Osteoblast (primary cell): ENCODE measurements at regions not wholly inside any gene's neighbourhood (a gene's known extent, or its start where the extent isn't known, plus 50 kb on each side); places are given as distances from the start of the nearest gene placed in this dataset.

Experiments used
- DNase-seq: peaks from one replicate; pipeline ENCODE4 v3.0.0; 2011; ENCODE audit warnings: low spot score, mixed read lengths; ENCODE audit not compliant: insufficient read length; ENCODE audit errors: missing footprints
- H2AFZ ChIP-seq: 2 replicates; pipeline ENCODE4 v1.6.0; 2011; ENCODE audit warnings: mild to moderate bottlenecking, low read length
- H3K27ac ChIP-seq: 2 replicates; pipeline ENCODE4 v1.5.1; 2011; ENCODE audit warnings: mild to moderate bottlenecking, low read depth, low read length, moderate library complexity
- H3K27me3 ChIP-seq: 2 replicates; pipeline ENCODE4 v1.6.0; 2012; ENCODE audit warnings: mild to moderate bottlenecking, control low read depth, inconsistent platforms, low read length, moderate library complexity; ENCODE audit not compliant: insufficient read depth
- H3K36me3 ChIP-seq: 2 replicates; pipeline ENCODE4 v1.5.1; 2011; ENCODE audit warnings: mild to moderate bottlenecking, low read length, control low read depth, moderate library complexity; ENCODE audit not compliant: insufficient read depth
- H3K4me1 ChIP-seq: 2 replicates; pipeline ENCODE4 v1.5.1; 2011; ENCODE audit warnings: mild to moderate bottlenecking, low read length, control low read depth, moderate library complexity; ENCODE audit not compliant: insufficient read depth
- H3K4me2 ChIP-seq: 2 replicates; pipeline ENCODE4 v1.6.0; 2011; ENCODE audit warnings: mild to moderate bottlenecking, low read length; ENCODE audit not compliant: insufficient read depth
- H3K4me3 ChIP-seq: fragments of 200-600 bp; sonication (generic); 3 replicates; pipeline ENCODE4 v1.5.1; 2012; ENCODE audit warnings: mild to moderate bottlenecking, low read length, inconsistent platforms; ENCODE audit not compliant: insufficient read depth
- H3K79me2 ChIP-seq: 2 replicates; pipeline ENCODE4 v1.6.0; 2012; ENCODE audit warnings: mild to moderate bottlenecking, low read length, control low read depth, inconsistent platforms; ENCODE audit not compliant: insufficient read depth
- H3K9me3 ChIP-seq: 2 replicates; pipeline ENCODE4 v1.5.1; 2011; ENCODE audit warnings: low read depth, low read length, control low read depth
- H4K20me1 ChIP-seq: 2 replicates; pipeline ENCODE4 v1.6.0; 2012; ENCODE audit warnings: mild to moderate bottlenecking, low read length, control low read depth; ENCODE audit not compliant: insufficient read depth
- CTCF ChIP-seq: IDR thresholded peaks from 2 replicates; pipeline ENCODE4 v1.5.1; 2011; ENCODE audit warnings: mild to moderate bottlenecking, low read depth, low read length, moderate library complexity; ENCODE audit errors: extremely low read depth

GRCh38 chr18:42360716-42361115 lies 405.7 kb downstream of the PIK3C3 start:
- H3K4me1 ChIP-seq: no peaks in the 10 kb centered on the region
- H3K27ac ChIP-seq: no peak overlapping the region
- no peaks in the 10 kb centered on the region for H4K20me1 ChIP-seq
- no peaks in the 10 kb centered on the region for H3K79me2 ChIP-seq
- no peak overlapping the region for H2AFZ ChIP-seq
- no peaks in the 10 kb centered on the region for H3K27me3 ChIP-seq
- no peak for DNase-seq
- H3K36me3 ChIP-seq: no peaks in the 10 kb centered on the region
- no peak overlapping the region for H3K4me2 ChIP-seq
- H3K4me3 ChIP-seq: no peak overlapping the region
- H3K9me3 ChIP-seq: no peaks in the 10 kb centered on the region
- TF ChIP-seq CTCF: no peak

- Histone ChIP-seq H3K4me1 (no peaks in the 10 kb centered on the region), H3K36me3 (no peaks in the 10 kb centered on the region), H3K4me3 (no peak overlapping the region), H4K20me1 (no peaks in the 10 kb centered on the region), H3K27ac (no peak overlapping the region), H3K79me2 (no peaks in the 10 kb centered on the region), H3K4me2 (no peak overlapping the region), H2AFZ (no peak overlapping the region), H3K27me3 (no peaks in the 10 kb centered on the region), H3K9me3 (no peaks in the 10 kb centered on the region)
- no peak for DNase-seq
- no peak for TF ChIP-seq CTCF
Measured at GRCh38 chr18:42363446-42364441, 408.7 kb downstream of the PIK3C3 start.

GRCh38 chr18:42364766-42365165 lies 409.7 kb downstream of the PIK3C3 start:
- Histone ChIP-seq H3K4me2 (no peak overlapping the region), H3K79me2 (no peaks in the 10 kb centered on the region), H4K20me1 (no peaks in the 10 kb centered on the region), H3K27me3 (no peaks in the 10 kb centered on the region), H3K36me3 (no peaks in the 10 kb centered on the region), H3K4me3 (no peak overlapping the region), H3K4me1 (no peaks in the 10 kb centered on the region), H3K27ac (no peak overlapping the region), H2AFZ (no peak overlapping the region), H3K9me3 (no peaks in the 10 kb centered on the region)
- no peak for DNase-seq
- TF ChIP-seq CTCF: no peak

GRCh38 chr18:42365591-42365990 lies 410.6 kb downstream of the PIK3C3 start:
- Histone ChIP-seq H3K4me1 (no peaks in the 10 kb centered on the region), H2AFZ (no peak overlapping the region), H3K27ac (no peak overlapping the region), H3K27me3 (no peaks in the 10 kb centered on the region), H4K20me1 (no peaks in the 10 kb centered on the region), H3K4me3 (no peak overlapping the region), H3K4me2 (no peak overlapping the region), H3K79me2 (no peaks in the 10 kb centered on the region), H3K9me3 (no peaks in the 10 kb centered on the region), H3K36me3 (no peaks in the 10 kb centered on the region)
- no peak for TF ChIP-seq CTCF
- no peak for DNase-seq
